OCI-LY7 (cell line): ENCODE measurements at regions not wholly inside any gene's neighbourhood (a gene's known extent, or its start where the extent isn't known, plus 50 kb on each side); places are given as distances from the start of the nearest gene placed in this dataset.

ENCODE experiments used
- CTCF ChIP-seq: fragments of 200-600 bp; sonication (generic); conservative IDR thresholded peaks from 2 replicates; pipeline ENCODE4 v1.5.1; 2014; ENCODE audit warnings: mild to moderate bottlenecking, antibody characterized with exemption, low read length, moderate library complexity, mixed read lengths
- EZH2phosphoT487 ChIP-seq: fragments of 200-600 bp; sonication (generic); IDR thresholded peaks from 2 replicates; pipeline ENCODE4 v1.6.1; 2018; ENCODE audit warnings: low read depth, borderline replicate concordance, mild to moderate bottlenecking, mixed run types, antibody characterized with exemption, low read length, moderate library complexity, mixed read lengths

- TF ChIP-seq CTCF (no peak), EZH2phosphoT487 (no peak)
These were observed 251.1 kb downstream of the CNTN3 start for GRCh38 chr3:74363346-74363745.
